ENCODE measurements at regions not wholly inside any gene's neighbourhood (a gene's known extent, or its start where the extent isn't known, plus 50 kb on each side); places are given as distances from the start of the nearest gene placed in this dataset.
"Not testable (repeated sequence)": the region's sequence is repeated elsewhere in the genome, so short reads cannot be mapped to it uniquely, and the experiment has no call there.

GRCh38 chr20:61092251-61092650 lies 159.8 kb upstream of the CDH4 start:
- Histone ChIP-seq H3K27me3 (ENCODE audit: low read depth) (no peaks in the 10 kb centered on the region), H3K36me3 (replicated peaks) (no peaks in the 10 kb centered on the region), H3K4me1 (no peaks in the 10 kb centered on the region), H3K4me3 (no peak overlapping the region), H3K9me3 (no peaks in the 10 kb centered on the region)
- no peak for DNase-seq (ENCODE audit: low spot score in 2 of 2)
- in situ Hi-C loops (cut with MboI; ENCODE audit: low sequenced_read_pairs): no loop called here

GRCh38 chr20:61094581-61094980 lies 157.5 kb upstream of the CDH4 start:
- DNase-seq (ENCODE audit: low spot score in 2 of 2): no peak
- no peaks in the 10 kb centered on the region for H3K4me1 ChIP-seq
- H3K9me3 ChIP-seq: no peaks in the 10 kb centered on the region
- no peak overlapping the region for H3K4me3 ChIP-seq
- in situ Hi-C loops (cut with MboI; ENCODE audit: low sequenced_read_pairs): no loop called here
- H3K27me3 ChIP-seq (ENCODE audit: low read depth): no peaks in the 10 kb centered on the region
- H3K36me3 ChIP-seq (replicated peaks): no peaks in the 10 kb centered on the region

- in situ Hi-C loops (cut with MboI; ENCODE audit: low sequenced_read_pairs): no loop called here
- no peak for DNase-seq (ENCODE audit: low spot score in 2 of 2)
- no peaks in the 10 kb centered on the region for H3K36me3 ChIP-seq (replicated peaks)
- H3K9me3 ChIP-seq: no peaks in the 10 kb centered on the region
- H3K4me1 ChIP-seq: no peaks in the 10 kb centered on the region
- no peaks in the 10 kb centered on the region for H3K27me3 ChIP-seq (ENCODE audit: low read depth)
- H3K4me3 ChIP-seq: no peak overlapping the region
Observed at GRCh38 chr20:61096463-61096862, 155.6 kb upstream of the CDH4 start.

- Histone ChIP-seq H3K27me3 (ENCODE audit: low read depth) (no peaks in the 10 kb centered on the region), H3K9me3 (no peaks in the 10 kb centered on the region), H3K36me3 (replicated peaks) (no peaks in the 10 kb centered on the region), H3K4me1 (no peaks in the 10 kb centered on the region), H3K4me3 (no peak overlapping the region)
- in situ Hi-C loops (cut with MboI; ENCODE audit: low sequenced_read_pairs): no loop called here
- DNase-seq (ENCODE audit: low spot score in 2 of 2): no peak
Observed at GRCh38 chr20:61099806-61100205, 152.3 kb upstream of the CDH4 start.

GRCh38 chr20:61100489-61100888 lies 151.6 kb upstream of the CDH4 start:
- in situ Hi-C loops (cut with MboI; ENCODE audit: low sequenced_read_pairs): no loop called here
- Histone ChIP-seq H3K36me3 (replicated peaks) (no peaks in the 10 kb centered on the region), H3K4me1 (no peaks in the 10 kb centered on the region), H3K4me3 (no peak overlapping the region), H3K27me3 (ENCODE audit: low read depth) (no peaks in the 10 kb centered on the region), H3K9me3 (no peaks in the 10 kb centered on the region)
- DNase-seq (ENCODE audit: low spot score in 2 of 2): no peak

- H3K27me3 ChIP-seq (ENCODE audit: low read depth); H3K4me1 ChIP-seq; in situ Hi-C loops (cut with MboI; ENCODE audit: low sequenced_read_pairs): not testable (repeated sequence)
Observed at GRCh38 chr20:61101321-61101720, 150.7 kb upstream of the CDH4 start.

GRCh38 chr20:61104232-61104631 lies 147.8 kb upstream of the CDH4 start:
- H3K27me3 ChIP-seq (ENCODE audit: low read depth): no peaks in the 10 kb centered on the region
- H3K4me3 ChIP-seq: no peak overlapping the region
- H3K9me3 ChIP-seq: no peaks in the 10 kb centered on the region
- H3K36me3 ChIP-seq (replicated peaks): no peaks in the 10 kb centered on the region
- no peak for DNase-seq (ENCODE audit: low spot score in 2 of 2)
- no peaks in the 10 kb centered on the region for H3K4me1 ChIP-seq
- in situ Hi-C loops (cut with MboI; ENCODE audit: low sequenced_read_pairs): no loop called here

More at GRCh38 chr20:61101321-61101720, 150.7 kb upstream of the CDH4 start:
- not testable (repeated sequence) for DNase-seq (ENCODE audit: low spot score in 2 of 2); H3K9me3 ChIP-seq; H3K36me3 ChIP-seq (replicated peaks); H3K4me3 ChIP-seq

- no peaks in the 10 kb centered on the region for H3K27me3 ChIP-seq (ENCODE audit: low read depth)
- no peak overlapping the region for H3K4me3 ChIP-seq
- DNase-seq (ENCODE audit: low spot score in 2 of 2): no peak
- in situ Hi-C loops (cut with MboI; ENCODE audit: low sequenced_read_pairs): no loop called here
- no peaks in the 10 kb centered on the region for H3K4me1 ChIP-seq
- H3K36me3 ChIP-seq (replicated peaks): no peaks in the 10 kb centered on the region
- no peaks in the 10 kb centered on the region; the same call in 1 of the 2 replicates for H3K9me3 ChIP-seq
Observed at GRCh38 chr20:61105395-61105794, 146.7 kb upstream of the CDH4 start.

GRCh38 chr20:61106438-61106837 lies 145.6 kb upstream of the CDH4 start:
- Histone ChIP-seq H3K36me3 (replicated peaks) (no peaks in the 10 kb centered on the region), H3K27me3 (ENCODE audit: low read depth) (no peaks in the 10 kb centered on the region), H3K4me3 (no peak overlapping the region), H3K4me1 (no peaks in the 10 kb centered on the region), H3K9me3 (no peaks in the 10 kb centered on the region; the same call in 1 of the 2 replicates)
- DNase-seq (ENCODE audit: low spot score in 2 of 2): no peak
- in situ Hi-C loops (cut with MboI; ENCODE audit: low sequenced_read_pairs): no loop called here

GRCh38 chr20:61109221-61109805 lies 142.7 kb upstream of the CDH4 start:
- Histone ChIP-seq H3K4me1 (no peaks in the 10 kb centered on the region), H3K4me3 (no peak overlapping the region), H3K9me3 (no peaks in the 10 kb centered on the region; the same call in 1 of the 2 replicates), H3K36me3 (replicated peaks) (no peaks in the 10 kb centered on the region), H3K27me3 (ENCODE audit: low read depth) (no peaks in the 10 kb centered on the region)
- no peak for DNase-seq (ENCODE audit: low spot score in 2 of 2)
- in situ Hi-C loops (cut with MboI; ENCODE audit: low sequenced_read_pairs): no loop called here

- Histone ChIP-seq H3K4me1 (no peaks in the 10 kb centered on the region), H3K4me3 (no peak overlapping the region), H3K27me3 (ENCODE audit: low read depth) (no peaks in the 10 kb centered on the region), H3K9me3 (no peaks in the 10 kb centered on the region; the same call in 1 of the 2 replicates), H3K36me3 (replicated peaks) (no peaks in the 10 kb centered on the region)
- no peak for DNase-seq (ENCODE audit: low spot score in 2 of 2)
- in situ Hi-C loops (cut with MboI; ENCODE audit: low sequenced_read_pairs): no loop called here
Observed at GRCh38 chr20:61112515-61112914, 139.5 kb upstream of the CDH4 start.

GRCh38 chr20:61113731-61114130 lies 138.3 kb upstream of the CDH4 start:
- in situ Hi-C loops (cut with MboI; ENCODE audit: low sequenced_read_pairs): no loop called here
- no peaks in the 10 kb centered on the region for H3K36me3 ChIP-seq (replicated peaks)

GRCh38 chr20:61114493-61115175 lies 137.4 kb upstream of the CDH4 start:
- Histone ChIP-seq H3K9me3 (no peaks in the 10 kb centered on the region; the same call in 1 of the 2 replicates), H3K4me1 (no peaks in the 10 kb centered on the region), H3K27me3 (ENCODE audit: low read depth) (no peaks in the 10 kb centered on the region), H3K36me3 (replicated peaks) (no peaks in the 10 kb centered on the region), H3K4me3 (no peak overlapping the region)
- in situ Hi-C loops (cut with MboI; ENCODE audit: low sequenced_read_pairs): no loop called here
- DNase-seq (ENCODE audit: low spot score in 2 of 2): no peak

More at GRCh38 chr20:61113731-61114130, 138.3 kb upstream of the CDH4 start:
- Histone ChIP-seq H3K4me1 (no peaks in the 10 kb centered on the region), H3K27me3 (ENCODE audit: low read depth) (no peaks in the 10 kb centered on the region), H3K4me3 (no peak overlapping the region), H3K9me3 (no peaks in the 10 kb centered on the region; the same call in 1 of the 2 replicates)
- DNase-seq (ENCODE audit: low spot score in 2 of 2): no peak

GRCh38 chr20:61115364-61116065 lies 136.5 kb upstream of the CDH4 start:
- in situ Hi-C loops (cut with MboI; ENCODE audit: low sequenced_read_pairs): no loop called here
- no peak for DNase-seq (ENCODE audit: low spot score in 2 of 2)
- no peak overlapping the region for H3K4me3 ChIP-seq

More at GRCh38 chr20:61115364-61116065, 136.5 kb upstream of the CDH4 start:
- Histone ChIP-seq H3K27me3 (ENCODE audit: low read depth) (no peaks in the 10 kb centered on the region), H3K9me3 (no peaks in the 10 kb centered on the region), H3K36me3 (replicated peaks) (no peaks in the 10 kb centered on the region), H3K4me1 (no peaks in the 10 kb centered on the region)
